HG03103 (cell line): ENCODE measurements at regions not wholly inside any gene's neighbourhood (a gene's known extent, or its start where the extent isn't known, plus 50 kb on each side); places are given as distances from the start of the nearest gene placed in this dataset.

Experiments
- ATAC-seq: cut with Tn5 transposase; IDR thresholded peaks from one replicate; pipeline ENCODE4 v1.9.1; 2021; ENCODE audit warnings: low read depth; ENCODE audit not compliant: unreplicated experiment

GRCh38 chr19:31745731-31746130 is 396.5 kb upstream of the TSHZ3 start:
- no peak for ATAC-seq

DNA sequence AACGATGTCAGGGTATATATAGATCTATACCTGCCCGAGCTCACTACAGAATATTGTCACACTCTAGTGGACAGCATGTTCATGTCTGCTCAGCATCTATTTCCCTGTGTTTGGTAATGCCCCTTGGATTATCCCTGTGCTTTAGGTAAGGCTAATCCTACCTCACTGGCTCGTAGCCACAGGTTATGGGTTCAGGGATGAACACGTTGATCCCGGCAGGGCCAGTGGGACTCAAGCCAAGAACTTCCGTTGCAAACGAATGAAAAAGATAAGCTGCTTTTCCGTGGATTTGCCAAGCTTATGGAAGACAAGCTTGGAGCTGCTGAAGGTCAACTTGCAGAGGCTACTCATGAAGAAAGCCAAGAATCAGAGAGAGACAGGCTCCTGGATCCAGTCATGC is 400.0 kb upstream of the TSHZ3 start:
- ATAC-seq, result no peak

GRCh38 chr19:31759359-31759758 is 410.1 kb upstream of the TSHZ3 start:
- ATAC-seq, result no peak

- no peak for ATAC-seq
Measured at GRCh38 chr19:31761281-31761913, 412.2 kb upstream of the TSHZ3 start.

GRCh38 chr19:31770223-31770622 is 421.0 kb upstream of the TSHZ3 start:
- no peak for ATAC-seq

GRCh38 chr19:31772915-31773314 is 423.7 kb upstream of the TSHZ3 start:
- no peak for ATAC-seq

DNA sequence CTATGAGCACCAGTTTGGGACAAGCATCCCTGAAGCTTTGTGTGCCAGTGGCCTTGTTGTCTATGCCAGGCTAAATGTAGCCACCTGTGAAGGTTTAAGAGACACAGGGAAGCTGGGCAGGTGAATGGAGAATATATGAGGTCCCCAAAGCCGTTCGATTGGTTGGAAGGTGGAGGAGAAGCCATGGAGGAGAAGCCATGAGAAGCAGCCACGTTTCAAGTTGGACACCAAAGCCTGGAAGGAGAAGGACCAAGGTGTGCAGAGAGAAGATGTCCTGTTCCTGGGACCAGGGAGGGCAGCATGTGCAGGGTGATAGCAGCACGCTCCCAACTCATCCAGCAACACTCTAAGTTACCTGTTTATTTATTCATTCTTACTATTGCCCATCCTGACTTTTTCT is 432.3 kb upstream of the TSHZ3 start:
- ATAC-seq, result no peak

DNA sequence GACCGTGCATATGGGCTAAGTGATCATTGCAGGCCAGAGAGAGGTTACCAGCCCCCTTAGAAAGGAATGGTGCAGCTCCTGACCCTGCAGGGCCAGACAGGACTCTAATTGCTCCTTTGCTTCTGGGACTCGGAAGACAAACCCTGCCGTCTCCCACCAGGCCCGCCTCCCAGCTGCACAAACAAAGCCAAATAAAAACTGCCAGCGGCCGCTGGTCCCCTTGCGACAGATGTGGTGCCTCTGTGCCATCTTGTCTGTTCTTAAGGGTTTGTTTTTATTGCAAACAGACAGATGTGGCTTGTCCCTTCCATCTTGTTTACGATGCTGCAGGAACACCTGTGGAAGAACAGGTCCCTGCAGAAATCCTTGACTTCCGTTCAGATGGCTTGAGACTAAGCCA is 434.4 kb upstream of the TSHZ3 start:
- ATAC-seq, result no peak

- no peak for ATAC-seq
Measured at GRCh38 chr19:31784671-31785101, 435.4 kb upstream of the TSHZ3 start.

DNA sequence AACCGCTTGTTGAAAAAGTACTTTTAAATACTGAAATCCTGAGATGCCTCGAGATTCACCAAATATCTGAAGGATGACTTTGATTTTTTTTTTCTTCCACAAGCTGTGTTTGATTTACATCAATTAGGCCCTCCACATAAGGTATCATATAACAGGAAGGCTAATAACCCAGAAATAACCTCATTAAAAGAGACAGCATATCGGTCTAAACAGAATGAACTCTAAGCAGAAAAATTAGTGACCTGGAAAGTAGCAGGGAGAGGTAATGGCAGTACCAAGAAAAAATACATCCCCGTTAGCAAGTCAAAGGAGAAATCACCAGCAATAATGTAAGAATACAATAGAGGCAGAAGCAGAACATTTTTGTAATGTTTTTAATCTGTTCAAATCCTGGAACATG is 452.4 kb upstream of the TSHZ3 start:
- ATAC-seq, result no peak

GRCh38 chr19:31803835-31804446 is 454.7 kb upstream of the TSHZ3 start:
- no peak for ATAC-seq

- ATAC-seq, result no peak
Measured at GRCh38 chr19:31804668-31805067, 455.4 kb upstream of the TSHZ3 start.

DNA sequence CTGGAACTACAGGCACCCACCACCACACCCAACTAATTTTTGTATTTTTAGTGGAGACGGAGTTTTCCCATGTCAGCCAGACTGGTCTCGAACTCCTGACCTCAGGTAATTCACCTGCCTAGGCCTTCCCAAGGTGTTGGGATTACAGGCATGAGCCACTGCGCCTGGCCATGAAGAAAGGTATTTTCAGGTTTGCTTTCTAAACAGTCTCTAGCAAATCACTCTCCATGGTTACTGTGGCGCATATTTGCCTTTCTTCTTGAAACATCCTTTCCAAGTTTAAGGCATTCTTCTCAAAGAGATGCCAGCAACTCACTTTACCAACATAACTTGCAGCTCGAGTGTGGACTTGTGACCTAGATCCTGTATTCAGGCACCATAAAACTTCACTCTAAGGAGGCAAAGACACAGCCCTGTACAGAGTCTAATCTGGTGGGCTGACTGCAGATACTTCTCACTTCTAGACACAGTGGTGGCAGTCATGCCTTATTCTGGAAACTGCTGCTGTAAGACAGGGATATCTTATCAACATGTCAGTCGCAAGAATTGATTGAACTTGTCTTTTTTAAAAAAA is 461.4 kb upstream of the TSHZ3 start:
- ATAC-seq, result no peak

DNA sequence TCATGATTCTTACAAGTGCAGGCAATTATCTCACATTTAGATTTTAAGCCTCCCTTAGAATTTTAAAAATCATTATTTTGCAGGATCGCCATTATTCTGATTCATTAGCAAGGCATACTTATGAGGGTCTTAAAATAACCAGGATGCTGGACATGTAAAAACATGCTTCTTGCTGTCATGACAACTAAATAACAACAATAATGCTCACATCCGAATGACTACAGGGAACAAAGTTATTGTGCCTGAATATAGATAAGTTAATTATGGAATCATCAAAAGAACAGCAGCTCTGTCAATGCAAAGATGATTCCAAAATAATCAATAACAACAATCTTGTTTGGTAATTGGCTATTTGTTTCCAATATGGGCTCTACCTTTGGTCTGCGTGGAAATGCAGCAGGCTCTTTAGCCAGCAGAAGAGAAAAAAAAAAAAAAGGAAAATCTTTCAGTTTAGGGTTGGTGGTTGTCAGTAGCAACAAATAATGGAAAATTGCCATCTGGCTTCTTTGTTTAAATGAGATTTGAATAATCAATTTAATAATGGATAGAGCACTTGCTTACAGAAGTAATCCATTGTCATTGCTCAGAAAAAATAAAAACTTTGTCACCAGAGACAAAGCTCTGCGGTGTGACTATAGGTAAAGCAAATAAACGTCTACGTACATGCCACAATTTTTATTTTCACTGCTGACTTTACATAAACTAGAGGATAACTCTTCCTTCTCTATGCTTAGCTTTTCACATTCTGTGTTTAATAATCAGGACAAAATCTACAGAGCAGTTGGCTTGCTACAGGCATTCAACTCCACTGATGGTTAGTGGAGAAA is 468.9 kb upstream of the TSHZ3 start:
- no peak for ATAC-seq

GRCh38 chr19:31818798-31819105 is 469.5 kb upstream of the TSHZ3 start:
- no peak for ATAC-seq

- no peak for ATAC-seq
Measured at GRCh38 chr19:31819837-31820236, 470.6 kb upstream of the TSHZ3 start.

DNA sequence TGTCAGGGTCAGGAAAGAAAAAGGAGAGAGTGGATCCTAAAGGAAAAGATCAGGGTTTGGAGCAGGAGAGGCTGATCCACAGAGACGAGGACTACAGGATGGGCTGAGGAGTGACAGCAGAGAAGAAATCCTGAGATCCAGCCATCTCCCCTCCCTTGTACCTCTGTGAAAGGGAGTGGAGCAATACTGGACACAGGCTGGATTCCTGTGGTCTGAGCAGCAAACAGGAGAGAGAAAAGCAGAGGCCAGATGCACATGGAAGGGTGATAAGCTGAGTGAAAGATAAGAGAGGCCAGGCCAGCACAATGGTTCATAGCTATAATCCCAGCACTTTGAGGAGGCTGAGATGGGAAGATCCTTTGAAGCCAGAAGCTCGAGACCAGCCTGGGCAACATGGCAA is 472.1 kb upstream of the TSHZ3 start:
- ATAC-seq, result no peak

- ATAC-seq, result no peak
Measured at GRCh38 chr19:31825134-31826094, 476.2 kb upstream of the TSHZ3 start.

DNA sequence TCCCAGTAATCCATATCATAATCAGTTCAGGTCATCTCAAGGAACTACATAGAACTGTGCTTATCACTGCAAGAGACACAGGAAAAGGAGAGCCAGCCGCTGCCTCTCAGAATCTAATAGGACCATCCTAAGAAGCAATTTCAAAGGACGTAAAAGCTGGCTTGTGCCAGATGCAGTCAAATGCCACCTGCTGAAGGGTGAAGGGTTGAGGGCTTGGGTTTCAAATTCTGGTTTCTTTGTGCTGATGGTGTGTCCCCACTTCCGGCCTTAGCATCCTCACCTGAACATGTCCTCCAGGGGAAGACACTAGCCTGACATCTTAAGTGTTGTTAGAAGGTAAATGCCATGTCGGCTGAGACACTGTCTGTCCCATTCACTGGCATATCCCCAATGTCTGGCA is 477.1 kb upstream of the TSHZ3 start:
- no peak for ATAC-seq

DNA sequence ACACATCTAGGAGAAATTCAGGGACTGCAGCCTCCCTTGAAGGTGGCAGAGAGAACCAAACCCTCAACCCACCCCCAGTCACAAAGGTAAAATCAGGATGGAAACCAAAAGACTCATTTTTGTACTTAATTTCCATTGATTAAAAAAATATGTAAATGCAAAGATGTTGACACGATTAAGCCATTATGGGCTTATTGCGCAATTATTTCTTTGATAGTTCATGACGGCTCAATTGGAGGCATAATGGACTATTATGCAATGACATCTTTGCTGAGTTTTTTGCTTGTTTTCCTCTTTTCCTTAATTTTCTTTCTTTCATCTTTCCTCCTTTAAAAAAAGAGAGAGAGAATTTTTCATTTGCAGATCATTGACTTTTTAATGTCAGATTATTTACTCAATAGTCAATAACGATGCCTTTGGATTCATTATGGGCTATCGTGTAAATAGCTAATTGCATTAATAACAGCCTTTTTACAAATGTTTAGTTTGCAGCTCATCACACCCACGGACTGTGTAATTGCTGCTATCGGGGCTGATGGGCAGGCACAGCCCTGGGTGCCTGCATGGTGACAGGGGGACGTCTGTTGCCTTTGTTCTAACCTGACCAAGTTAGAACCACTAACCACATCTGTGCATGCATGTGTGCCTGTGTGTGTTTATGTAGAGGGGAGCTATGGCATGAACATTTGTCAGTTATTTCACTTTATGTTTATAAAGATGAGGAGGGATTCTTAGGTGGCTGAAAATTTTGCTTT is 482.4 kb upstream of the TSHZ3 start:
- ATAC-seq, result no peak
